LNCaP clone FGC (cell line): ENCODE measurements at regions not wholly inside any gene's neighbourhood (a gene's known extent, or its start where the extent isn't known, plus 50 kb on each side); places are given as distances from the start of the nearest gene placed in this dataset.

Source experiments
- DNase-seq: peaks from one replicate; pipeline ENCODE4 v3.0.0-alpha.2; 2011; ENCODE audit warnings: low read depth
- H3K4me3 ChIP-seq: 2 replicates; pipeline ENCODE4 v1.5.1; 2011; ENCODE audit warnings: mild to moderate bottlenecking, low read depth, low read length, control low read depth
- TF ChIP-seq, protein P1 (sequence below): IDR thresholded peaks from 2 replicates; pipeline ENCODE4 v1.5.1; 2012; ENCODE audit warnings: mild to moderate bottlenecking; ENCODE audit not compliant: control insufficient read depth, insufficient read depth; ENCODE audit errors: extremely low read depth

DNA sequence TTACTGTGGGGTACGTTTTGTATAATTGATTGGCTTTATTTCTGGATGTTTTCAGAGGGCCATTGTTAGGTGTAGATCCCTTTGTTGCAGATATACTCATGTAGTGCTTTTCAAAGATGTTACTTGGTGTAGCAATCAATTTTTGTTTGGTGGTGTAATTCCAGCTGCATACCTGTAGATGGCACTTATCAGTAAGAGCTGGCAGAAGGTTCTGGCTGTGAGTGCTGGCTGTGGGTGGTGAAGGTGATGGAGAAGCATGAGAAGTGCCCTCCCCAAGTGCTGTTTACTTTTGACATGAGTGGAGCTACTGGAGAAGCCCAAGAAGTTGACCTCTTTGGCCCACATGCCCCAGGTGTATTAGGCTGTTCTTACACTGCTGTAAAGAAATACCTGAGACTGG lies 1074.9 kb downstream of the FAM181B start:
- no peak overlapping the region for H3K4me3 ChIP-seq
- DNase-seq: peak; percentile 10

DNA sequence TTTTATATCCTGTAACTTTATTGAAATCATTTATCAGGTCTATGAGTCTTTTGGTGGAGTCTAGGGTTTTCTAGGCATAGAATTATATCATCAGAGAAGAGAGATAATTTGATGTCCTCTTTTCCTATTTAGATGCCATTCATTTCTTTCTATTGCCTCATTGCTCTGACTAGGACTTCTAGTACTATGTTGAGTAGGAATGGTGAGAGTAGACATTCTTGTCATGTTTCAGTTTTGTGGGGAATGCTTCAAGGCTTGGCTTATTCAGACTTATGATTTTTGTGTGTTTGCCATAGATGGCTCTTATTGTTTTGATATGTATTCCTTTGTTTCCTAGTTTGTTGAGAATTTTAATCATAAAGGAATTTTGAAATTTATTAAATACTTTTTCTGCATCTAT lies 1078.3 kb downstream of the FAM181B start:
- DNase-seq: no peak
- no peak overlapping the region for H3K4me3 ChIP-seq
- TF ChIP-seq, protein P1, sequence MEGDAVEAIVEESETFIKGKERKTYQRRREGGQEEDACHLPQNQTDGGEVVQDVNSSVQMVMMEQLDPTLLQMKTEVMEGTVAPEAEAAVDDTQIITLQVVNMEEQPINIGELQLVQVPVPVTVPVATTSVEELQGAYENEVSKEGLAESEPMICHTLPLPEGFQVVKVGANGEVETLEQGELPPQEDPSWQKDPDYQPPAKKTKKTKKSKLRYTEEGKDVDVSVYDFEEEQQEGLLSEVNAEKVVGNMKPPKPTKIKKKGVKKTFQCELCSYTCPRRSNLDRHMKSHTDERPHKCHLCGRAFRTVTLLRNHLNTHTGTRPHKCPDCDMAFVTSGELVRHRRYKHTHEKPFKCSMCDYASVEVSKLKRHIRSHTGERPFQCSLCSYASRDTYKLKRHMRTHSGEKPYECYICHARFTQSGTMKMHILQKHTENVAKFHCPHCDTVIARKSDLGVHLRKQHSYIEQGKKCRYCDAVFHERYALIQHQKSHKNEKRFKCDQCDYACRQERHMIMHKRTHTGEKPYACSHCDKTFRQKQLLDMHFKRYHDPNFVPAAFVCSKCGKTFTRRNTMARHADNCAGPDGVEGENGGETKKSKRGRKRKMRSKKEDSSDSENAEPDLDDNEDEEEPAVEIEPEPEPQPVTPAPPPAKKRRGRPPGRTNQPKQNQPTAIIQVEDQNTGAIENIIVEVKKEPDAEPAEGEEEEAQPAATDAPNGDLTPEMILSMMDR: no peak

More for the DNA sequence above, 1074.9 kb downstream of the FAM181B start:
- TF ChIP-seq, protein P1: peak; percentile 63

DNA sequence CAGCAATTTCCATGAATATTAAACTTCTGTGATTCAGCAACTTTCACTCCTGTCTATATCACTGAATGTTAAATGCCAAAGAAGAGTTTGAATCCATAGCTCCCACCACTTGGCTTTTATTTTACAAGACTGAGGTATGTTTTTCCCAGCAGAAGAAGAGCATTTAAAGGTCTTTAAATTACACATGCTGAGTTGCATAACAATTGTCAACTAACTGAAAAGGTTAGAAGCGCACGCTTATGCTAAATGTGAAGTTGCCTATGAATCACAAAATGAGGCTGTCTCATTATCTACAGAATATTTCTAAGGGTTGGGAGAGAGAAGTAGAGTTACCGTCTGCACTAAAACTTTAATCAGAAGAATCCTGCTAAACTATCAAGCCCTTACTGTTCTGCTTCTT lies 1086.3 kb downstream of the FAM181B start:
- no peak for DNase-seq
- no peak overlapping the region for H3K4me3 ChIP-seq
- TF ChIP-seq, protein P1: no peak

DNA sequence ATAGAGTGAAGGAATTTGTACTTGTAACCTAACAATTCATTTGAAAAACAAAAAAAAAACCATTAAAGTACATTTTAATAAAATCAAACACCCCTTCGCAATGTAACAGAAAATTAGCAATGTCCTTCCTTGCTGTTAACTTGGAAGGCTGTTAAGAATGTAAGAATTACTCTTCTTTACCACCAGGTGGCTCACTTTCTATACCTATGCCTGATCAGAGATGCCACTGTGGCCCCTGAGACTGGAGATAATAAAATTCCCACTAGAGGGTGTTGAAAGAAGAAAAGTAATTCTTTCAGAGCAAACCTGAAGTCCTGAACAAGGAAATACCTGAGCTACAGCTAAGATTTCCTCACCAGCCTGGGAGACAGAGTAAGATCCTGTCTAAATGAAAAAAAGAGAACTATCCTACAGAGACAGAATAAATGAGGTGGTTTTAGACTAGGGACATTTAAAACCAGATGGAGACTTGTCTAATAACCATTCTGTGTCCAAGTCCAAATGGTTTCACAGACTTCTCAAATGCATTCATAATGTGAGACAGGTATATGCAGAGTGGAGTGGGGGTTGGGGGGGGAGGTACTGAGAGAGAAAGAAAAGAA lies 1089.3 kb downstream of the FAM181B start:
- no peak overlapping the region for H3K4me3 ChIP-seq
- DNase-seq: peak; percentile 18
- TF ChIP-seq, protein P1: peak; percentile 68

DNA sequence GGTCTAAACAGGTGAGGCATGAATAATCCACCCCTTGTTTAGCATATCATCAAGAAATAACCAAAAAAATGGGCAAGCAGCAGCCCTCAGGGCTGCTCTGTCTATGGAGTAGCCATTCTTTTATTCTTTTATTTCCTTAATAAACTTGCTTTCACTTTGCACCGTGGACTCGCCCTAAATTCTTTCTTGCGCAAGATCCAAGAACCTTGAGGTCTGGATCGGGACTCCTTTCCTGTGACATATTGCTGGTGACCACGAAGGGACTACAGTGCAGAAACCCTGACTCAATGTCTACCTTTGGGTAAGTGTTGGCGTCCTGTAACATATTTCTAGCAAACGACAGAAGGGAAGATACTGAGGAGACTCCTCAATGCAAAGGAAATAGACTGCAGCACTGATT lies 1099.2 kb downstream of the FAM181B start:
- DNase-seq: no peak
- TF ChIP-seq, protein P1: no peak
- no peak overlapping the region for H3K4me3 ChIP-seq

DNA sequence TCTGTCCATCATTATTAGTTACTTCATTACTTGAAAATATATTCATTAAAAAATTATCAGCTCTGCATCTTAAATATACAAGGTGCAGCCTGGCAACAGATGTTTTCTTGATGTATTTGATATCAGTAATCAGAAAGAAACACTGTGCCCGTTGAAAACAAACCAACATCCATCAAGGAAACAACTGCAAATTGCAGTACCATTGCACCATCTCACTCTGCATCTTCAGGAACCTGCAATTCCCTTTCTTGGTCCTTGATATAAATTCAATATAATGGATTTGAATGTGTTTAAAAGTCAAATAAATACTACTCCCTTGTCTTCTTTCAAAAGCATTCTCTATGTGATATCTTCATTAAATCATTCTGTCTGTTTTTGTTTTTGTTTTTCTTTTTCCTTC lies 1131.2 kb downstream of the FAM181B start:
- DNase-seq: no peak
- TF ChIP-seq, protein P1: no peak

DNA sequence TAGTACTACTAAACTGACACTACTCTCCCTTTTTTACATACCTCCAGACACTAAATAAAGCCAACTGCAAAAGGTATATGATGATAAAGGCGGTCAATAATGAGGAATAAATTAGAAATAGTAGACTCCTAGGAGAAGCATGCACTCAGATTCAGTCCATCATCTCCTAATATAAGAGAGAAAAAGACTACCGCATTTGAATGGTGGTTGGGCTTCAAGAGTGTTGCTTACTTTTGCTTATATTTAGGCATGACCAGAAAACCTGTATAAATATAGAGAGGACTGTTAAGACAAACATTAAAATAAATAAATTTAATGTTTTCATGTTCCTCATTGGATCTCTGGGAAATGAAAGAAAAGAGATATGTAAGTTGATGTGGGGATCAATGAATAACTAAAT lies 1137.0 kb downstream of the FAM181B start:
- H3K4me3 ChIP-seq: no peak overlapping the region
- TF ChIP-seq, protein P1: no peak
- no peak for DNase-seq

More for the DNA sequence above, 1131.2 kb downstream of the FAM181B start:
- H3K4me3 ChIP-seq: no peak overlapping the region
